ENCODE measurements at regions not wholly inside any gene's neighbourhood (a gene's known extent, or its start where the extent isn't known, plus 50 kb on each side); places are given as distances from the start of the nearest gene placed in this dataset.

DNA sequence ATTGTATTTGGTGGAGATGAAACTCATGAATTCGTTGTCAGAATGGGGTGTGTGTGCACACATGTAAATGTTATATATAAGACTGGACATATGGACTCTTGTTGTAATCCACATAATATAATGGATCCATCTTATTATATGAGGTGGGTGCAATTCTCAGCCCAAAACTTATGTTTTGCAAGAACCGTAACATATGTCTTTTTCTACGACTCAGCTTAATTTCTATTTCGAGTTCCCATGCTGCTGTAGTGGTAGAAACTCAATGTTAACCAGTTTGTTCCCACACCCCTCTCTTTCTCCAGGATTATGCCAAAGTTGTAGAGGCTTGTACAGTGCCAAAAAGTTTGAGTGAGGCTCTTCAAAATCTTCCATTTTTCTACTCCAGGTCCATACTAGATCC, 112.5 kb upstream of the SPOPL start:
- H3K4me1 ChIP-seq: no peaks in the 10 kb centered on the region
- no peaks in the 10 kb centered on the region for H3K9me3 ChIP-seq
- no peak for DNase-seq (ENCODE audit: low spot score in 2 of 2)
- no peaks in the 10 kb centered on the region for H3K27me3 ChIP-seq
- no peak for TF ChIP-seq POLR2AphosphoS5 (IDR thresholded peaks at IDR 0.05)
- no peak for TF ChIP-seq POLR2A (IDR thresholded peaks at IDR 0.05)
- TF ChIP-seq, protein P1, sequence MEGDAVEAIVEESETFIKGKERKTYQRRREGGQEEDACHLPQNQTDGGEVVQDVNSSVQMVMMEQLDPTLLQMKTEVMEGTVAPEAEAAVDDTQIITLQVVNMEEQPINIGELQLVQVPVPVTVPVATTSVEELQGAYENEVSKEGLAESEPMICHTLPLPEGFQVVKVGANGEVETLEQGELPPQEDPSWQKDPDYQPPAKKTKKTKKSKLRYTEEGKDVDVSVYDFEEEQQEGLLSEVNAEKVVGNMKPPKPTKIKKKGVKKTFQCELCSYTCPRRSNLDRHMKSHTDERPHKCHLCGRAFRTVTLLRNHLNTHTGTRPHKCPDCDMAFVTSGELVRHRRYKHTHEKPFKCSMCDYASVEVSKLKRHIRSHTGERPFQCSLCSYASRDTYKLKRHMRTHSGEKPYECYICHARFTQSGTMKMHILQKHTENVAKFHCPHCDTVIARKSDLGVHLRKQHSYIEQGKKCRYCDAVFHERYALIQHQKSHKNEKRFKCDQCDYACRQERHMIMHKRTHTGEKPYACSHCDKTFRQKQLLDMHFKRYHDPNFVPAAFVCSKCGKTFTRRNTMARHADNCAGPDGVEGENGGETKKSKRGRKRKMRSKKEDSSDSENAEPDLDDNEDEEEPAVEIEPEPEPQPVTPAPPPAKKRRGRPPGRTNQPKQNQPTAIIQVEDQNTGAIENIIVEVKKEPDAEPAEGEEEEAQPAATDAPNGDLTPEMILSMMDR (IDR thresholded peaks at IDR 0.05): no peak
- peaks cover 3% of the 10 kb centered on the region for H3K36me3 ChIP-seq
- no peak overlapping the region for H3K4me3 ChIP-seq
- no peak overlapping the region for H3K27ac ChIP-seq
- intact Hi-C loops (cut with DNase I; ENCODE audit: low total_unique reads): no loop called here

DNA sequence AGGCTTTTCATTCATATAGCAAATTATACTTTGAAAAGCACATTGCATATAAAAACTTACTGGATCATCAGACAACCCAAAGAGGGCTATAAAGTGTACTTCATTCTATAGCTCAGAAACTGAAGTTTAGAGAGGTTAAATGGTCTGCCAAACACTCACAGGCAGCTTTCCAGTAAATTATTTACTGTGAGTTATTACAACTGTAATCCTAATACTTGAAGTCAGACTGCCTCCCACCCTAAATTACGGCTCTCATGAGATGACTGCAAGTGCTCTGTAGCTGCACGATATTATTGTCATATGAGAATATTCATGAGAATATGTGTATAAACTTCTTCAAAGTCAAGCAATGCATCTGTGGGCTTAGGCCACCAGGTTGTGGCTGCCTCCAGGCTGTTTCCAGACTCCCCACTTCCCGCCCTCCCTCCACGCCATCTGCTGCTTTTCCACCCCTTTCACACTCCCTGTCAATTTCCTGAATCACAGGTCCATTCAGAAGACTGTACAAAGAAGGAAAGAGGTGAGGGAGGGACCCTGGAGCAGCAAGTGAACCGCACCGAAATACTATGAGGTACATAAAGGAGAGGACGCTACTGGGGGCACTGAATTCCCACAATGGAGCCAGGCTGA, 111.1 kb upstream of the SPOPL start:
- TF ChIP-seq POLR2AphosphoS5 (IDR thresholded peaks at IDR 0.05) (no peak), POLR2A (IDR thresholded peaks at IDR 0.05) (no peak)
- TF ChIP-seq, protein P1 (IDR thresholded peaks at IDR 0.05): no peak
- DNase-seq (ENCODE audit: low spot score in 2 of 2): no peak
- intact Hi-C loops (cut with DNase I; ENCODE audit: low total_unique reads): no loop called here
- H3K9me3 ChIP-seq: no peaks in the 10 kb centered on the region
- H3K4me3 ChIP-seq: no peak overlapping the region
- H3K27ac ChIP-seq: no peak overlapping the region
- H3K27me3 ChIP-seq: no peaks in the 10 kb centered on the region
- H3K36me3 ChIP-seq: no peaks in the 10 kb centered on the region
- no peaks in the 10 kb centered on the region for H3K4me1 ChIP-seq

DNA sequence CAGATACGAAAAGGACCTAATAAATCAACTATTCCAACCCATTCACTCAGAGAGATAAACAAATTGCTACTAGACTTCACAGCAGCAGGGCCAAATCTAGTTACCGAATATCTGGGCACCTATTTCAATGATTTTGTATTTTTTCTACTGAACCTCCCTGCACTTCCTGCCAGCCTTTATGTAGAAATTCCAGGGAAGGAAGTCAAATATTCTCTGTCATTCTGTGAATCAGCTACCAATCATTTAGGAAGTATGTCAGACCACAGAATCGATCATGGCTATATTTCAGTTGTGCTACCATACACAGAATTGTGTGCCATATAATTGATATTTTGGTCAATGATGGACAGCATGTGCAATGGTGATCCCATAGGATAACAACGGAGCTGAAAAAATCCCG, 109.6 kb upstream of the SPOPL start:
- no peak for DNase-seq (ENCODE audit: low spot score in 2 of 2)
- intact Hi-C loops (cut with DNase I; ENCODE audit: low total_unique reads): no loop called here
- H3K27ac ChIP-seq: no peak overlapping the region
- H3K9me3 ChIP-seq: no peaks in the 10 kb centered on the region
- H3K36me3 ChIP-seq: no peaks in the 10 kb centered on the region
- no peaks in the 10 kb centered on the region for H3K4me1 ChIP-seq
- no peak for TF ChIP-seq POLR2A (IDR thresholded peaks at IDR 0.05)
- TF ChIP-seq POLR2AphosphoS5 (IDR thresholded peaks at IDR 0.05): no peak
- TF ChIP-seq, protein P1 (IDR thresholded peaks at IDR 0.05): no peak
- no peak overlapping the region for H3K4me3 ChIP-seq
- no peaks in the 10 kb centered on the region for H3K27me3 ChIP-seq

DNA sequence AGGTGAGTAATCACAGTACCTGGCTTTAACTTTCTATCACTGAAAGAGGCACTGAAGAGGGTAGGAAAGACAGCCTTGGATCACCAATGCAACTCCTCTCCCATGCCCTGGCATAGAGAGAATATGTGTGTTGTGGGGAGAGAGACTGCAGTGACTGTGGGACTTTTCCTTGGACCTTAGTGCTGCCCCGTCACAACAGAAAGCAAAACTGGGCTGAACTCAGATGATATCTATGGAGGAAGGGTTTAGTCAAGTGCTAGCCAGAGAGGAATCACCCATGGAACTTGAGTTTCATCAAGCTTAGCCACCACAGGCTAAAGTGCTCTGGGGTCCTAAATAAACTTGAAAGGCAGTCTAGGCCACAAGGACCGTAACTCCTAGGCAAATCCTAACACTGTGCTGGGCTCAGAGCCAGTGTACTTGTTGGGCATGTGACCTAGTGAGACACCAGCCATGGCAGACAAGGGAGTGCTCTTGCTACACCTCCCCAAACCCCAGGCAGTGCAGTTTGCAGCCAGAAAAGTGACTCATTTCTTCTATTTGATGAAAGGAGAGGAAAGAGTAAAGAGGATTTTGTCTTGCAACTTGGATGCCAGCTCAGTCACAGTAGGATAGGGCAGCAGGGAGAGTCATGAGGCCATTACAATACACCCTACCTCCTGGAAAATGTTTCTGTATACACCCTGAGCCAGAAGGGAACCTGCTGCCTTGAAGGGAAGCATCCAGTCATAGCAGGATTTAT, 105.8 kb upstream of the SPOPL start:
- no peaks in the 10 kb centered on the region for H3K27me3 ChIP-seq
- no peak overlapping the region for H3K4me3 ChIP-seq
- peak overlapping the region in 1 of 2 donors; percentile 4 for H3K27ac ChIP-seq
- no peak for TF ChIP-seq POLR2AphosphoS5 (IDR thresholded peaks at IDR 0.05)
- no peak for TF ChIP-seq POLR2A (IDR thresholded peaks at IDR 0.05)
- TF ChIP-seq, protein P1 (IDR thresholded peaks at IDR 0.05): no peak
- no peaks in the 10 kb centered on the region for H3K36me3 ChIP-seq
- intact Hi-C loops (cut with DNase I; ENCODE audit: low total_unique reads): no loop called here
- no peaks in the 10 kb centered on the region for H3K9me3 ChIP-seq
- H3K4me1 ChIP-seq: no peaks in the 10 kb centered on the region
- DNase-seq (ENCODE audit: low spot score in 2 of 2): peak in 1 of 2 donors; percentile 47

DNA sequence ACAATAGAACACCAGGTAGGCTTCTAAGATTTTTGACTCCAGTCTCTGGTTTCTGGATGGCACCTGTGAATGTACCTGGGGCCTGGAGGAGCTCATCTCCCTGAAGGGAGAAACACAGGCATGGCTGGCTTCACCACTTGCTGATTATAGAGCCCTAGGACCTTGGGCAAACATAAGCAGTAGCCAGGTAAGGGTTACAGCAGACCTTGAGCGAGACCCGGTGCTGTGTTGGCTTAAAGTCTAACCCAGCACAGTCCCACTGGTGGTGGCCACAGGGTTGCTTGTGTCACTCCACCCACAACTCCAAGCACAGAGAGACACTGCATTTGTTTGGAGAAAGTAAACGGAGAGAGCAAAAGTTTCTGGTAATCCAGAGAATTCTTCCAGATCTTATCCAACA, 104.7 kb upstream of the SPOPL start:
- H3K27me3 ChIP-seq: no peaks in the 10 kb centered on the region
- intact Hi-C loops (cut with DNase I; ENCODE audit: low total_unique reads): no loop called here
- H3K27ac ChIP-seq: no peak overlapping the region
- H3K9me3 ChIP-seq: peaks cover 0 to 10% of the 10 kb centered on the region in 2 donors
- H3K4me1 ChIP-seq: no peaks in the 10 kb centered on the region
- no peak overlapping the region for H3K4me3 ChIP-seq
- no peaks in the 10 kb centered on the region for H3K36me3 ChIP-seq
- DNase-seq (ENCODE audit: low spot score in 2 of 2): no peak
- TF ChIP-seq, protein P1 (IDR thresholded peaks at IDR 0.05): no peak
- TF ChIP-seq POLR2A (IDR thresholded peaks at IDR 0.05): no peak
- no peak for TF ChIP-seq POLR2AphosphoS5 (IDR thresholded peaks at IDR 0.05)

Data from breast epithelium (tissue), 4 donors.